ENCODE measurements at regions not wholly inside any gene's neighbourhood (a gene's known extent, or its start where the extent isn't known, plus 50 kb on each side); places are given as distances from the start of the nearest gene placed in this dataset.

- Mint-ChIP-seq H3K27ac (no peak overlapping the region), H3K9me3 (no peaks in the 10 kb centered on the region), H3K4me3 (no peak overlapping the region), H3K36me3 (ENCODE audit: low read depth) (no peaks in the 10 kb centered on the region), H3K27me3 (peaks cover 6% of the 10 kb centered on the region), H3K4me1 (ENCODE audit: low read depth) (no peaks in the 10 kb centered on the region)
- intact Hi-C loops (cut with micrococcal nuclease) = no loop called here
Observed at GRCh38 chr9:21728781-21729180, 73.7 kb upstream of the MTAP start.

GRCh38 chr9:21729648-21730047 is 72.8 kb upstream of the MTAP start:
- no peaks in the 10 kb centered on the region for H3K4me1 Mint-ChIP-seq (ENCODE audit: low read depth)
- no peak overlapping the region for H3K27ac Mint-ChIP-seq
- intact Hi-C loops (cut with micrococcal nuclease) = no loop called here
- H3K36me3 Mint-ChIP-seq (ENCODE audit: low read depth) = no peaks in the 10 kb centered on the region
- peaks cover 6% of the 10 kb centered on the region for H3K27me3 Mint-ChIP-seq
- no peak overlapping the region for H3K4me3 Mint-ChIP-seq
- no peaks in the 10 kb centered on the region for H3K9me3 Mint-ChIP-seq

DNA sequence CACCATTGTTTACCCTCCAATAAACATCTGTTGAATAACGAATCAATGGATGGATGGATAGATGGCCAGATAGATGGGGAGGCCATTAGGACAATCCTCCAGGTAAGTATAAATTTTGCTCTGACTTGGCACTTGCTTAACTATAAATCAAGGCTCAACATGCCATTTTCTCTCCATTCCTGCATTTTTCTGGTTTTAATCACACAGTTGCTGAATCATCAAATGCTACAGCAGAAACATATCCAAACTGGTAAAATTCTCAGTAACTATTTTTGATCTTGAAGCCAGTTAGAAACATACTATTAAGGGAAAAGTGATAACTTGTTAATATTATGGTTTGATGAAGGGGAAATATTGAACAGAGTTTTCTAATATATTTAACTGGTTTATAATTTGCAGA is 71.5 kb upstream of the MTAP start:
- Mint-ChIP-seq H3K27ac (no peak overlapping the region), H3K27me3 (peaks cover 1% of the 10 kb centered on the region), H3K4me1 (ENCODE audit: low read depth) (no peaks in the 10 kb centered on the region), H3K36me3 (ENCODE audit: low read depth) (no peaks in the 10 kb centered on the region), H3K9me3 (no peaks in the 10 kb centered on the region), H3K4me3 (no peak overlapping the region)
- intact Hi-C loops (cut with micrococcal nuclease) = no loop called here

GRCh38 chr9:21741151-21741550 is 61.3 kb upstream of the MTAP start:
- Mint-ChIP-seq H3K27ac (no peak overlapping the region), H3K27me3 (peaks cover 2% of the 10 kb centered on the region), H3K4me1 (ENCODE audit: low read depth) (peaks cover 15% of the 10 kb centered on the region), H3K4me3 (no peak overlapping the region), H3K36me3 (ENCODE audit: low read depth) (no peaks in the 10 kb centered on the region), H3K9me3 (no peaks in the 10 kb centered on the region)
- intact Hi-C loops (cut with micrococcal nuclease) = no loop called here

DNA sequence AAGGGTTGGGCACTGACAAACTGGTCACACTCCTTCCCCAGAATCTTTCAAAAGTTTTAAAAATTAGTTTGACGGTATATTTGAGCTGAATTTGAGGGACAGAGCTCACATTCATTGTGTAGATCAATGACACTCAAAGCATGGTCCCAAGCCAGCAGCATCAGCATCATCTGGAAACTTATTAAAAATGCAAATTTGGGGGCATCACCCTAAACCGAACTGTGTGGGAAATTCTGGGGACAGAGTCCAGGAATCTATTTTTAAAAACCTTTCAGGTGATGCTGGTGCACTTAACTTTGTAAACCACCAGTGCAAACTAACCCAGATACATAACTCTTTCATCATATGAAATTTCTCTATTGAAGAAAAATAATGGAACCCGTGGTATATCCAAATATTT is 58.1 kb upstream of the MTAP start:
- Mint-ChIP-seq H3K4me3 (no peak overlapping the region), H3K36me3 (ENCODE audit: low read depth) (no peaks in the 10 kb centered on the region), H3K4me1 (ENCODE audit: low read depth) (peaks cover 22% of the 10 kb centered on the region), H3K9me3 (no peaks in the 10 kb centered on the region), H3K27me3 (peaks cover 1% of the 10 kb centered on the region), H3K27ac (no peak overlapping the region)
- intact Hi-C loops (cut with micrococcal nuclease) = no loop called here

- H3K27ac Mint-ChIP-seq = no peak overlapping the region
- intact Hi-C loops (cut with micrococcal nuclease) = no loop called here
- H3K4me1 Mint-ChIP-seq (ENCODE audit: low read depth) = peaks cover 22% of the 10 kb centered on the region
- H3K9me3 Mint-ChIP-seq = no peaks in the 10 kb centered on the region
- no peak overlapping the region for H3K4me3 Mint-ChIP-seq
- H3K27me3 Mint-ChIP-seq = peaks cover 1% of the 10 kb centered on the region
- no peaks in the 10 kb centered on the region for H3K36me3 Mint-ChIP-seq (ENCODE audit: low read depth)
Observed at GRCh38 chr9:21744841-21745240, 57.6 kb upstream of the MTAP start.

DNA sequence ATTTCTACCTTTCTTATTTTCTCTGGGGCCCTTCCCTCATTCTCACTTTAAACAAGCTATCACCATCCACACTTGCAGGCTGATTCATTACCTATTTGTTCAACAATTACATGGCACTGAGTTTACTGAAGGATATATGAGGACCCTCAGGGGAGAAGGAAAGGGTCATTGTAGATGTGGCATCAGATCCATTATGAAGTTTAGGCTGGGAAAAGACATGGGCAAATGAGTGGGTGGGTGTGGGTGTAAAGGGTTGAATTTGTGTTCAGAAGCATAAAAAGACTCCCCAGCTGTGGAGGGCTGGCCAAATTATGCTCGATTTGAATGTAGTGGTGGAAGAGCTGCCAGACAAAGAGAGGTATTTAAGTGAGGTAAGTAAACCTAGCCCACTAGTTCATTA is 55.9 kb upstream of the MTAP start:
- Mint-ChIP-seq H3K4me1 (ENCODE audit: low read depth) (peaks cover 22% of the 10 kb centered on the region), H3K27ac (no peak overlapping the region), H3K9me3 (no peaks in the 10 kb centered on the region), H3K4me3 (no peak overlapping the region), H3K27me3 (peaks cover 1% of the 10 kb centered on the region), H3K36me3 (ENCODE audit: low read depth) (no peaks in the 10 kb centered on the region)
- intact Hi-C loops (cut with micrococcal nuclease) = no loop called here

GRCh38 chr9:21747175-21747574 is 55.3 kb upstream of the MTAP start:
- intact Hi-C loops (cut with micrococcal nuclease) = no loop called here
- H3K4me3 Mint-ChIP-seq = no peak overlapping the region
- no peaks in the 10 kb centered on the region for H3K36me3 Mint-ChIP-seq (ENCODE audit: low read depth)
- no peaks in the 10 kb centered on the region for H3K9me3 Mint-ChIP-seq
- H3K4me1 Mint-ChIP-seq (ENCODE audit: low read depth) = peaks cover 22% of the 10 kb centered on the region
- peaks cover 1% of the 10 kb centered on the region for H3K27me3 Mint-ChIP-seq
- no peak overlapping the region for H3K27ac Mint-ChIP-seq

GRCh38 chr9:21750021-21750735 is 52.3 kb upstream of the MTAP start:
- peaks cover 13% of the 10 kb centered on the region for H3K4me1 Mint-ChIP-seq (ENCODE audit: low read depth)
- H3K27ac Mint-ChIP-seq = no peak overlapping the region
- H3K4me3 Mint-ChIP-seq = no peak overlapping the region
- H3K27me3 Mint-ChIP-seq = no peaks in the 10 kb centered on the region
- H3K9me3 Mint-ChIP-seq = peaks cover 9% of the 10 kb centered on the region
- intact Hi-C loops (cut with micrococcal nuclease) = no loop called here
- no peaks in the 10 kb centered on the region for H3K36me3 Mint-ChIP-seq (ENCODE audit: low read depth)

DNA sequence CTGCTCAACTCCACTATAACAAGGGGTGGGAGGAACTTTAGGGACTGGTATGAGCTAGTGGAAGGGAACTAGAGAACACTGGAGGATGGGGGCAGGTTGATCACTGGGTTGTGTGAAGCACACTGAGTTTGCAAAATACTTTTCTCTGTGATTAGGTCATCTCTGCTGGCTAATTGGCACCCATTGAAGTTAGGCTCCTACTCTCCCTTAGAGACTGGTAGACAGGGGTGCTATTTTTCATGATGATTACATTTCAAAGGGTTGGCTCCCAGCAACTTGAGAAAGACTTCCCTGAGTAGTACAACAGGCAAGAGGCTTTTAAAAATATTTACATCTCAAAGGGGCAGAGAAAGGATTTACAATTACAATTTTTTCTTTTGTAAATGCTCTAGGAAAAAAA is 50.4 kb upstream of the MTAP start:
- intact Hi-C loops (cut with micrococcal nuclease) = no loop called here
- peaks cover under 1% of the 10 kb centered on the region for H3K4me1 Mint-ChIP-seq (ENCODE audit: low read depth)
- H3K4me3 Mint-ChIP-seq = no peak overlapping the region
- no peaks in the 10 kb centered on the region for H3K27me3 Mint-ChIP-seq
- H3K36me3 Mint-ChIP-seq (ENCODE audit: low read depth) = no peaks in the 10 kb centered on the region
- no peak overlapping the region for H3K27ac Mint-ChIP-seq
- H3K9me3 Mint-ChIP-seq = peaks cover 9% of the 10 kb centered on the region
